ENCODE measurements at regions not wholly inside any gene's neighbourhood (a gene's known extent, or its start where the extent isn't known, plus 50 kb on each side); places are given as distances from the start of the nearest gene placed in this dataset.

- Histone ChIP-seq H2AFZ (no peak overlapping the region), H3K4me2 (no peak overlapping the region), H3K27ac (ENCODE audit: low read depth) (no peak overlapping the region), H4K20me1 (replicated peaks; ENCODE audit: insufficient read depth) (no peaks in the 10 kb centered on the region), H3F3A (replicated peaks; ENCODE audit: low read depth) (no peaks in the 10 kb centered on the region), H3K9me2 (ENCODE audit: insufficient read depth) (no peaks in the 10 kb centered on the region), H3K4me1 (ENCODE audit: insufficient read depth) (no peaks in the 10 kb centered on the region), H3K36me3 (ENCODE audit: insufficient read depth) (no peaks in the 10 kb centered on the region), H3K79me2 (replicated peaks; ENCODE audit: insufficient read depth) (no peaks in the 10 kb centered on the region), H3K27me3 (ENCODE audit: insufficient read depth) (no peaks in the 10 kb centered on the region), H3K4me3 (no peak overlapping the region)
- TF ChIP-seq CTCF (conservative IDR thresholded peaks at IDR 0.05; ENCODE audit: low read depth in 2 of 2) (peak in 1 of 2 experiments; percentile 42; a peak in 2 of 4 replicates), JUNB (IDR thresholded peaks at IDR 0.05; ENCODE audit: unreplicated experiment) (no peak), STAT1 (IDR thresholded peaks at IDR 0.05; ENCODE audit: unreplicated experiment) (no peak)
- ATAC-seq (no peak), DNase-seq (ENCODE audit: low spot score) (no peak)
- no peaks in the 10 kb centered on the region for H3K9me3 Mint-ChIP-seq
- no peaks in the 10 kb centered on the region for H3K36me3 Mint-ChIP-seq (ENCODE audit: low read depth)
- no peak overlapping the region for H3K27ac Mint-ChIP-seq
- no peak overlapping the region for H3K4me3 Mint-ChIP-seq
- no peaks in the 10 kb centered on the region for H3K27me3 Mint-ChIP-seq (ENCODE audit: insufficient read depth, low read depth, poor library complexity)
- no peaks in the 10 kb centered on the region for H3K4me1 Mint-ChIP-seq
Observed at GRCh38 chrX:99469439-99469838, 940.6 kb downstream of the PCDH19 start.

DNA sequence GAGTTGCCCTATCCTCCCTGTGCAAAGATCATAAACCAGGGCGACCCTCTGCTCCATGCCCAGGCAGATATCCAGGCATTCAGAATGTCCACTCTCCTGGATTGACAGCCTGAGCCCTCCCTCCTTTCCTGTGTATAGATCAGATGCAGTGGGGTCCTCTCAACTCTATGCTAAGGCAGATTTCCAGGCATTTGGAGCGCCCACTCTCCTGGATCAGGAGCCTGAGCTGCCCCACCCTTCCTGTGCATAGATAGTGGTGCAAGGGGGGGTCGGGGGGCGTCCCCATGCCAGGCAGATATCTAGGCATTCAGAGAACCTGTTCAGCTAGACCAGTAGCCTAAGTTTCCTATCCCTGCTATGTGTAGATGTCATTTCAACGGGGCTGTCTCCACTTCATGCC, 941.1 kb downstream of the PCDH19 start:
- H3K4me3 ChIP-seq, result no peak overlapping the region
- H3K4me1 Mint-ChIP-seq, result no peaks in the 10 kb centered on the region
- no peaks in the 10 kb centered on the region for H3K9me3 Mint-ChIP-seq
- H3K27ac ChIP-seq (ENCODE audit: low read depth), result no peak overlapping the region
- H3K79me2 ChIP-seq (replicated peaks; ENCODE audit: insufficient read depth), result no peaks in the 10 kb centered on the region
- H3K36me3 ChIP-seq (ENCODE audit: insufficient read depth), result no peaks in the 10 kb centered on the region
- no peak overlapping the region for H2AFZ ChIP-seq
- H3K27ac Mint-ChIP-seq, result no peak overlapping the region
- H4K20me1 ChIP-seq (replicated peaks; ENCODE audit: insufficient read depth), result no peaks in the 10 kb centered on the region
- H3K4me2 ChIP-seq, result no peak overlapping the region
- no peaks in the 10 kb centered on the region for H3K9me2 ChIP-seq (ENCODE audit: insufficient read depth)
- no peaks in the 10 kb centered on the region for H3K27me3 Mint-ChIP-seq (ENCODE audit: insufficient read depth, low read depth, poor library complexity)
- H3F3A ChIP-seq (replicated peaks; ENCODE audit: low read depth), result no peaks in the 10 kb centered on the region
- no peak overlapping the region for H3K4me3 Mint-ChIP-seq
- no peaks in the 10 kb centered on the region for H3K4me1 ChIP-seq (ENCODE audit: insufficient read depth)
- DNase-seq (ENCODE audit: low spot score) (no peak), ATAC-seq (no peak)
- H3K36me3 Mint-ChIP-seq (ENCODE audit: low read depth), result no peaks in the 10 kb centered on the region
- H3K27me3 ChIP-seq (ENCODE audit: insufficient read depth), result no peaks in the 10 kb centered on the region
- TF ChIP-seq STAT1 (IDR thresholded peaks at IDR 0.05; ENCODE audit: unreplicated experiment), result no peak
- no peak for TF ChIP-seq JUNB (IDR thresholded peaks at IDR 0.05; ENCODE audit: unreplicated experiment)
- no peak for TF ChIP-seq ZNF114 (CRISPR knock-in tag; IDR thresholded peaks at IDR 0.05)
- TF ChIP-seq, protein P1, sequence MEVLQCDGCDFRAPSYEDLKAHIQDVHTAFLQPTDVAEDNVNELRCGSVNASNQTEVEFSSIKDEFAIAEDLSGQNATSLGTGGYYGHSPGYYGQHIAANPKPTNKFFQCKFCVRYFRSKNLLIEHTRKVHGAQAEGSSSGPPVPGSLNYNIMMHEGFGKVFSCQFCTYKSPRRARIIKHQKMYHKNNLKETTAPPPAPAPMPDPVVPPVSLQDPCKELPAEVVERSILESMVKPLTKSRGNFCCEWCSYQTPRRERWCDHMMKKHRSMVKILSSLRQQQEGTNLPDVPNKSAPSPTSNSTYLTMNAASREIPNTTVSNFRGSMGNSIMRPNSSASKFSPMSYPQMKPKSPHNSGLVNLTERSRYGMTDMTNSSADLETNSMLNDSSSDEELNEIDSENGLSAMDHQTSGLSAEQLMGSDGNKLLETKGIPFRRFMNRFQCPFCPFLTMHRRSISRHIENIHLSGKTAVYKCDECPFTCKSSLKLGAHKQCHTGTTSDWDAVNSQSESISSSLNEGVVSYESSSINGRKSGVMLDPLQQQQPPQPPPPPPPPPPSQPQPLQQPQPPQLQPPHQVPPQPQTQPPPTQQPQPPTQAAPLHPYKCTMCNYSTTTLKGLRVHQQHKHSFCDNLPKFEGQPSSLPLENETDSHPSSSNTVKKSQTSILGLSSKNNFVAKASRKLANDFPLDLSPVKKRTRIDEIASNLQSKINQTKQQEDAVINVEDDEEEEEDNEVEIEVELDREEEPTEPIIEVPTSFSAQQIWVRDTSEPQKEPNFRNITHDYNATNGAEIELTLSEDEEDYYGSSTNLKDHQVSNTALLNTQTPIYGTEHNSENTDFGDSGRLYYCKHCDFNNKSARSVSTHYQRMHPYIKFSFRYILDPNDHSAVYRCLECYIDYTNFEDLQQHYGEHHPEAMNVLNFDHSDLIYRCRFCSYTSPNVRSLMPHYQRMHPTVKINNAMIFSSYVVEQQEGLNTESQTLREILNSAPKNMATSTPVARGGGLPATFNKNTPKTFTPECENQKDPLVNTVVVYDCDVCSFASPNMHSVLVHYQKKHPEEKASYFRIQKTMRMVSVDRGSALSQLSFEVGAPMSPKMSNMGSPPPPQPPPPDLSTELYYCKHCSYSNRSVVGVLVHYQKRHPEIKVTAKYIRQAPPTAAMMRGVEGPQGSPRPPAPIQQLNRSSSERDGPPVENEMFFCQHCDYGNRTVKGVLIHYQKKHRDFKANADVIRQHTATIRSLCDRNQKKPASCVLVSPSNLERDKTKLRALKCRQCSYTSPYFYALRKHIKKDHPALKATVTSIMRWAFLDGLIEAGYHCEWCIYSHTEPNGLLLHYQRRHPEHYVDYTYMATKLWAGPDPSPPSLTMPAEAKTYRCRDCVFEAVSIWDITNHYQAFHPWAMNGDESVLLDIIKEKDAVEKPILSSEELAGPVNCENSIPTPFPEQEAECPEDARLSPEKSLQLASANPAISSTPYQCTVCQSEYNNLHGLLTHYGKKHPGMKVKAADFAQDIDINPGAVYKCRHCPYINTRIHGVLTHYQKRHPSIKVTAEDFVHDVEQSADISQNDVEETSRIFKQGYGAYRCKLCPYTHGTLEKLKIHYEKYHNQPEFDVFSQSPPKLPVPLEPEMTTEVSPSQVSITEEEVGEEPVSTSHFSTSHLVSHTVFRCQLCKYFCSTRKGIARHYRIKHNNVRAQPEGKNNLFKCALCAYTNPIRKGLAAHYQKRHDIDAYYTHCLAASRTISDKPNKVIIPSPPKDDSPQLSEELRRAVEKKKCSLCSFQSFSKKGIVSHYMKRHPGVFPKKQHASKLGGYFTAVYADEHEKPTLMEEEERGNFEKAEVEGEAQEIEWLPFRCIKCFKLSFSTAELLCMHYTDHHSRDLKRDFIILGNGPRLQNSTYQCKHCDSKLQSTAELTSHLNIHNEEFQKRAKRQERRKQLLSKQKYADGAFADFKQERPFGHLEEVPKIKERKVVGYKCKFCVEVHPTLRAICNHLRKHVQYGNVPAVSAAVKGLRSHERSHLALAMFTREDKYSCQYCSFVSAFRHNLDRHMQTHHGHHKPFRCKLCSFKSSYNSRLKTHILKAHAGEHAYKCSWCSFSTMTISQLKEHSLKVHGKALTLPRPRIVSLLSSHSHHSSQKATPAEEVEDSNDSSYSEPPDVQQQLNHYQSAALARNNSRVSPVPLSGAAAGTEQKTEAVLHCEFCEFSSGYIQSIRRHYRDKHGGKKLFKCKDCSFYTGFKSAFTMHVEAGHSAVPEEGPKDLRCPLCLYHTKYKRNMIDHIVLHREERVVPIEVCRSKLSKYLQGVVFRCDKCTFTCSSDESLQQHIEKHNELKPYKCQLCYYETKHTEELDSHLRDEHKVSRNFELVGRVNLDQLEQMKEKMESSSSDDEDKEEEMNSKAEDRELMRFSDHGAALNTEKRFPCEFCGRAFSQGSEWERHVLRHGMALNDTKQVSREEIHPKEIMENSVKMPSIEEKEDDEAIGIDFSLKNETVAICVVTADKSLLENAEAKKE (CRISPR knock-in tag; IDR thresholded peaks at IDR 0.05), result no peak
- no peak for TF ChIP-seq ETS1 (IDR thresholded peaks at IDR 0.05)
- no peak for TF ChIP-seq EZH2 (IDR thresholded peaks at IDR 0.05; ENCODE audit: low read depth, unreplicated experiment)
- TF ChIP-seq EZH2phosphoT487 (IDR thresholded peaks at IDR 0.05; ENCODE audit: unreplicated experiment), result no peak
- TF ChIP-seq, protein P2, sequence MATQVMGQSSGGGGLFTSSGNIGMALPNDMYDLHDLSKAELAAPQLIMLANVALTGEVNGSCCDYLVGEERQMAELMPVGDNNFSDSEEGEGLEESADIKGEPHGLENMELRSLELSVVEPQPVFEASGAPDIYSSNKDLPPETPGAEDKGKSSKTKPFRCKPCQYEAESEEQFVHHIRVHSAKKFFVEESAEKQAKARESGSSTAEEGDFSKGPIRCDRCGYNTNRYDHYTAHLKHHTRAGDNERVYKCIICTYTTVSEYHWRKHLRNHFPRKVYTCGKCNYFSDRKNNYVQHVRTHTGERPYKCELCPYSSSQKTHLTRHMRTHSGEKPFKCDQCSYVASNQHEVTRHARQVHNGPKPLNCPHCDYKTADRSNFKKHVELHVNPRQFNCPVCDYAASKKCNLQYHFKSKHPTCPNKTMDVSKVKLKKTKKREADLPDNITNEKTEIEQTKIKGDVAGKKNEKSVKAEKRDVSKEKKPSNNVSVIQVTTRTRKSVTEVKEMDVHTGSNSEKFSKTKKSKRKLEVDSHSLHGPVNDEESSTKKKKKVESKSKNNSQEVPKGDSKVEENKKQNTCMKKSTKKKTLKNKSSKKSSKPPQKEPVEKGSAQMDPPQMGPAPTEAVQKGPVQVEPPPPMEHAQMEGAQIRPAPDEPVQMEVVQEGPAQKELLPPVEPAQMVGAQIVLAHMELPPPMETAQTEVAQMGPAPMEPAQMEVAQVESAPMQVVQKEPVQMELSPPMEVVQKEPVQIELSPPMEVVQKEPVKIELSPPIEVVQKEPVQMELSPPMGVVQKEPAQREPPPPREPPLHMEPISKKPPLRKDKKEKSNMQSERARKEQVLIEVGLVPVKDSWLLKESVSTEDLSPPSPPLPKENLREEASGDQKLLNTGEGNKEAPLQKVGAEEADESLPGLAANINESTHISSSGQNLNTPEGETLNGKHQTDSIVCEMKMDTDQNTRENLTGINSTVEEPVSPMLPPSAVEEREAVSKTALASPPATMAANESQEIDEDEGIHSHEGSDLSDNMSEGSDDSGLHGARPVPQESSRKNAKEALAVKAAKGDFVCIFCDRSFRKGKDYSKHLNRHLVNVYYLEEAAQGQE (IDR thresholded peaks at IDR 0.05; ENCODE audit: unreplicated experiment), result no peak
- no peak for TF ChIP-seq NANOG (IDR thresholded peaks at IDR 0.05; ENCODE audit: borderline replicate concordance)

Data from GM23338 (cell line).